Sigmoid colon (tissue), 4 donors: ENCODE measurements at regions not wholly inside any gene's neighbourhood (a gene's known extent, or its start where the extent isn't known, plus 50 kb on each side); places are given as distances from the start of the nearest gene placed in this dataset.

ENCODE experiments used
- CTCF ChIP-seq, 4 experiments: fragments of 450-650 bp in 3 of 4; fragments of 200-600 bp in 1 of 4; IDR thresholded peaks; one replicate each; pipeline ENCODE4 v1.5.1; 2016 to 2019; ENCODE audit warnings: antibody characterized with exemption in 4 of 4, mild to moderate bottlenecking in 3 of 4, moderate library complexity in 2 of 4
- EP300 ChIP-seq, 4 donors: sonication (generic); formaldehyde crosslinking; IDR thresholded peaks; one replicate each; pipeline ENCODE4 v1.6.1; 2017; ENCODE audit warnings: antibody characterized with exemption in 4 of 4
- POLR2AphosphoS5 ChIP-seq, 4 donors: sonication (generic); formaldehyde crosslinking; IDR thresholded peaks; one replicate each; pipeline ENCODE4 v1.6.1; 2017; ENCODE audit warnings: antibody characterized with exemption in 4 of 4

DNA sequence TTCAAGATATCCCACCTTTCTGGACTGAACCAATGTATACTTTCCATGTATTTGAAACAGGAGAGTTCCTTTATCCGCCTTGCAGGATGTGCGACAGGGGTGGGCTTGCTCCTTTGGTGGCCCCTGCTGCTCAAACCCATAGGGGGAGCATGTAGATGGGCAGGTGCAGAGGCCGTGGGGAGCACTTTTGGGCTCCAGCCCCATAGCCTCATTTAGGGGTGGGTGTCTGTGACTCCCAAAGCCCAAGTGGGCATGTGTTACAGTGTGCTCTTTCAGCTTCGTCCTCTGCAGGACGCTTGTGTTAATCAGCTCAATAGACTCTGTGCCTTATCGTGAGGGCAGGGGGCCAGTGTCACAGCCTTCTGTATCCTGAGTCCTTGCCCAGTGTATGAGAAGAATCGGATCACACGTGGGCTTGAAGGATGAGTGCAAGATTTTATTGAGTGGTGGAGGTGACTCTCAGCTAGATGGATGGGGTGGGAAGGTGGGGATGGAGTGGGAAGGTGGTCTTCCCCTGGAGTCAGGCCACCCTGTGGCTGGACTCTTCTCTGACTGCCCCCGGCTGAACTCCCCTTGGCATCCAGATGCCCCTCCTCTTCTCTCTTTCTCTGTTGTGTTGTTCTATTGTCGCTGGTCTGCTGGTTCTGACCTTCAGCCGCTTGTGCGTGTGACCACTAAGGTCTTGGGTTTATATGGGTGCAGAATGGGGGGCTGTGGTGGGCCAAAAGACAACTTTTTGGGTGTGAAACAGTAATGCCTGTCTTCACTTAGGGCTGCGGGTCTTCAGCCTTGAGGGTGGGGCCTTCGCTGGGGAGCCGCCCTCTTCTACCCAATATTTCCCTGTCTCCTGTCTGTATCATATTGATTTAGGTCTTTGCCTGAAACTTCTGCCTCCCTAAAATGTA, 262.2 kb downstream of the GLRX3 start:
- TF ChIP-seq CTCF (IDR thresholded peaks at IDR 0.05) (no peak), POLR2AphosphoS5 (IDR thresholded peaks at IDR 0.05) (no peak), EP300 (IDR thresholded peaks at IDR 0.05) (no peak)
